Upper lobe of left lung (tissue), 6 donors: ENCODE measurements at regions not wholly inside any gene's neighbourhood (a gene's known extent, or its start where the extent isn't known, plus 50 kb on each side); places are given as distances from the start of the nearest gene placed in this dataset.

Experiments used
- ATAC-seq, 2 donors: fragments of 200-7000 bp; cut with Tn5 transposase; one replicate each; pipeline ENCODE4 v1.9.1; 2022; ENCODE audit warnings: mild to moderate bottlenecking in 2 of 2, moderate library complexity in 2 of 2; ENCODE audit not compliant: low FRiP score in 2 of 2
- DNase-seq, 2 donors: peaks; one replicate each; pipeline ENCODE4 v3.0.0-alpha.2; 2019 to 2020
- H3K27ac ChIP-seq, 4 donors: fragments of 200-600 bp; sonication (generic); one replicate each; pipeline ENCODE4 v1.5.1; 2016 to 2019
- H3K27me3 ChIP-seq, 4 donors: fragments of 200-600 bp; sonication (generic); one replicate each; pipeline ENCODE4 v1.5.1; 2017 to 2019
- H3K36me3 ChIP-seq, 4 donors: fragments of 200-600 bp; sonication (generic); one replicate each; pipeline ENCODE4 v1.5.1; 2016 to 2019
- H3K4me1 ChIP-seq, 4 donors: fragments of 200-600 bp; sonication (generic); one replicate each; pipeline ENCODE4 v1.5.1; 2018 to 2019
- H3K4me3 ChIP-seq, 4 donors: fragments of 200-600 bp; sonication (generic); one replicate each; pipeline ENCODE4 v1.5.1; 2017 to 2019; ENCODE audit warnings: mild to moderate bottlenecking in 2 of 4, moderate library complexity in 1 of 4
- H3K9me3 ChIP-seq, 4 donors: fragments of 200-600 bp; sonication (generic); one replicate each; pipeline ENCODE4 v1.5.1; 2018 to 2019
- EP300 ChIP-seq, 4 donors: sonication (generic); formaldehyde crosslinking; IDR thresholded peaks; one replicate each; pipeline ENCODE4 v1.5.1; 2017; ENCODE audit warnings: antibody characterized with exemption in 4 of 4, control low read depth in 2 of 4
- POLR2A ChIP-seq, 4 donors: fragments of 450-650 bp; IDR thresholded peaks; one replicate each; pipeline ENCODE4 v1.5.1; 2016 to 2017; ENCODE audit warnings: antibody characterized with exemption in 4 of 4, mild to moderate bottlenecking in 2 of 4
- POLR2AphosphoS5 ChIP-seq, 2 donors: sonication (generic); formaldehyde crosslinking; IDR thresholded peaks; one replicate each; pipeline ENCODE4 v1.5.1; 2017; ENCODE audit warnings: antibody characterized with exemption in 2 of 2
- WGBS, 2 donors: methylation state at CpG; one replicate each; pipeline ENCODE4 v1.1.5; 2017 to 2018; 5-methylcytosine and 5-hydroxymethylcytosine counted together
- TF ChIP-seq, protein P1 (sequence below), 6 experiments: fragments of 450-650 bp in 4 of 6; fragments of 200-600 bp in 2 of 6; sonication (generic) in 2 of 6; IDR thresholded peaks; one replicate each; pipeline ENCODE4 v1.5.1; 2016 to 2019; ENCODE audit warnings: antibody characterized with exemption in 6 of 6
- donor health status: DM: no; HTN: no; CAD: no; lungs with moderate emphysema.
- donor health status: DM: no; HTN: yes; CAD: no; lungs with severe emphysema.

DNA sequence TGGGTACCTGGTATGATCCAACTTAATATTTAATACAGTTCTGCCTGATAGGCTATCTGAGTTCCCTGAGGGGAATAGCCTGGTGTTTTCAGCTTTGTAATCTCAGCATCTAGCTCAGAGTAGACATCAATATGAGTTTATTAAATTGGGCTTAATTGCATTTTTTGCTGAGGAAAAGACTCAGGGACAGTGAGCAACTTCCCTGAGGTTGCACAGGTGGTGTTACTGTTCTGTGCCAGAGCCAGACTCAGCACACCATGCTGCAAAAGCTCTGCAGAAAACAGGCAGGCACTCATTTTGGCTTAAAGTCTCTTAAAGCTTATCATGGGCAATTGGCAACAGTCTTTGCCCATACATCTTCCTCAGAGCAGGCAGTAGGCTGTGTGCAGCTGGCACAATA is 90.5 kb upstream of the JUN start:
- Histone ChIP-seq H3K9me3 (no peaks in the 10 kb centered on the region), H3K27ac (peak overlapping the region; percentile 28 to 57 (median 33))
- no peak for TF ChIP-seq POLR2A (IDR thresholded peaks at IDR 0.05)
- TF ChIP-seq, protein P1, sequence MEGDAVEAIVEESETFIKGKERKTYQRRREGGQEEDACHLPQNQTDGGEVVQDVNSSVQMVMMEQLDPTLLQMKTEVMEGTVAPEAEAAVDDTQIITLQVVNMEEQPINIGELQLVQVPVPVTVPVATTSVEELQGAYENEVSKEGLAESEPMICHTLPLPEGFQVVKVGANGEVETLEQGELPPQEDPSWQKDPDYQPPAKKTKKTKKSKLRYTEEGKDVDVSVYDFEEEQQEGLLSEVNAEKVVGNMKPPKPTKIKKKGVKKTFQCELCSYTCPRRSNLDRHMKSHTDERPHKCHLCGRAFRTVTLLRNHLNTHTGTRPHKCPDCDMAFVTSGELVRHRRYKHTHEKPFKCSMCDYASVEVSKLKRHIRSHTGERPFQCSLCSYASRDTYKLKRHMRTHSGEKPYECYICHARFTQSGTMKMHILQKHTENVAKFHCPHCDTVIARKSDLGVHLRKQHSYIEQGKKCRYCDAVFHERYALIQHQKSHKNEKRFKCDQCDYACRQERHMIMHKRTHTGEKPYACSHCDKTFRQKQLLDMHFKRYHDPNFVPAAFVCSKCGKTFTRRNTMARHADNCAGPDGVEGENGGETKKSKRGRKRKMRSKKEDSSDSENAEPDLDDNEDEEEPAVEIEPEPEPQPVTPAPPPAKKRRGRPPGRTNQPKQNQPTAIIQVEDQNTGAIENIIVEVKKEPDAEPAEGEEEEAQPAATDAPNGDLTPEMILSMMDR (IDR thresholded peaks at IDR 0.05) = no peak
- TF ChIP-seq EP300 (IDR thresholded peaks at IDR 0.05) = no peak
- no peak for TF ChIP-seq POLR2AphosphoS5 (IDR thresholded peaks at IDR 0.05)

DNA sequence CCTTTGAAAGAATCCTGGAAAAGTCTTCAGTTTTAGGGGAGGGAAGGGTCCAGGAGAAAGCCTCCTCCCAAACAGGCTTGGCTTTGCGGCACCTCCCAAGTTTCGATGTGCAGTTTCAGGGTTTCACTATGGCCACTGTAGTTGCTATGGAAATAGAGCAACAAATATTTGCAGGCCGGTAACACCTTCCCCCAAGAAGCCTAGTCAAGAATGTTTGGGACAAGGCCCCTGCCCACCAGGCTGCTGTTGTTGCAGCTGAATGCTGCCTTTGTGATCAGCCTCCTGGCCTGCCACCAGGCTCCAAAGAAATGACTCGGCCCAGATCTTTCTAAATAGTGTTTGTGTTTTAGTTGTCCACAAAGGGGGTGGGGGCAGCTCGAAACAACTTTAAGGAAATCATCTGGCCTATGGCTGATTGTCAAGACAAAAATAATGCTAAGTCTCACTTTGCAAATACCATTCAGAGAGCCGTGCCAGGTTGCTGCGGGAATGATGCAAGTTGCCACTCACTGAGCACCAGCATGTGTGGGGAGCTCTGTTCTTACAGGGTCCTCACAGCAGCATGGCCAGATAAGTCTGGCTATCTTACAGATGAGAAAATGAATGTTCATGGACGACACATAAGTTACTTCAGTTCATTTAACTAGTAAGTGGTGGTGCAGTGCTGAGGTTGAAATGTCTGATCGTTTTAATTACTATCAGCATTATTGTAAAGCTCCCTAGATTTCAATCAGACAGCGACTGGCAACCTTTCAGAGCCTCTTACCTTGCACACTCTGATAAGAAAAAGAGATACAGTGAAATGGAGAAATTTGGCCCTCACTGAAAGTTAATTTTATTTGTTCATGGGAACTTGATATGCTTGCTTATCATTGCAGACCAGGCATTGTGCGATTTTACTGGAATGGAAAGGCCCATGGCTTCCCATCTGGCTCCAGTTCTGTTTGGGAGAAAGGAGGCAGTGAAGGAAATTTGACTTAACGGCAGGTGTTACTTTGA is 91.2 kb upstream of the JUN start:
- DNase-seq = no peak
- no peaks in the 10 kb centered on the region for H3K27me3 ChIP-seq
- H3K4me1 ChIP-seq = peaks cover 13 to 20% (median 16%) of the 10 kb centered on the region in 4 donors
- peak; percentile 82 to 90 for ATAC-seq
- 43 to 48% methylated on average over 11 to 12 of the region's 12 CpGs for WGBS, 2 donors
- no peaks in the 10 kb centered on the region for H3K9me3 ChIP-seq
- H3K36me3 ChIP-seq = no peaks in the 10 kb centered on the region
- peak overlapping the region; percentile 28 to 57 (median 33) for H3K27ac ChIP-seq
- TF ChIP-seq POLR2AphosphoS5 (IDR thresholded peaks at IDR 0.05) (peak in 1 of 2 donors; percentile 12), EP300 (IDR thresholded peaks at IDR 0.05) (peak in 1 of 4 donors; percentile 4), POLR2A (IDR thresholded peaks at IDR 0.05) (no peak)
- TF ChIP-seq, protein P1 (IDR thresholded peaks at IDR 0.05) = no peak
- H3K4me3 ChIP-seq = no peak overlapping the region

More for the DNA sequence above, 90.5 kb upstream of the JUN start:
- Histone ChIP-seq H3K27me3 (no peaks in the 10 kb centered on the region), H3K4me1 (peaks cover 13 to 20% (median 16%) of the 10 kb centered on the region in 4 donors), H3K4me3 (no peak overlapping the region), H3K36me3 (no peaks in the 10 kb centered on the region)
- DNase-seq = no peak
- no peak for ATAC-seq

DNA sequence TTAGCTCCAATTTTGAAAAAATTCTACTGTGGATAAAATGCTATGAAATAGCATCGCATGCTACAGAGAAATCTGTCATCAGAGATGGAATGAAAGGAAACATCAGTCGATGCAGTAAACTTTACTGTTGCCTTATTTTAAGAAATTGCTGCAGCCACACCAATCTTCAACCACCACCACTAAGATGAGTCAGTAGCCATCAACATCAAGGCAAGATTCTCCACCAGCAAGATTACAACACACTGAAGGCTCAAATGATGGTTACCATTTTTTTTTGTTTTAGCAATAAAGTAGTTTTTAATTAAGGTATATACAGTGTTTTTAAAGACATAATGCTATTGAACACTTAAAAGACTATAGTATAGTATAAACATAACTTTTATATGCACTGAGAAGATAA is 95.6 kb upstream of the JUN start:
- TF ChIP-seq, protein P1 (IDR thresholded peaks at IDR 0.05) = no peak
- TF ChIP-seq EP300 (IDR thresholded peaks at IDR 0.05) (no peak), POLR2AphosphoS5 (IDR thresholded peaks at IDR 0.05) (no peak), POLR2A (IDR thresholded peaks at IDR 0.05) (no peak)
- ATAC-seq (no peak), DNase-seq (no peak)
- WGBS, 2 donors = 88 to 96% methylated on average over 2 of the region's 2 CpGs
- Histone ChIP-seq H3K36me3 (no peaks in the 10 kb centered on the region), H3K27me3 (no peaks in the 10 kb centered on the region), H3K4me1 (peaks cover 31 to 39% (median 33%) of the 10 kb centered on the region in 4 donors), H3K9me3 (no peaks in the 10 kb centered on the region), H3K27ac (no peak overlapping the region), H3K4me3 (no peak overlapping the region)

DNA sequence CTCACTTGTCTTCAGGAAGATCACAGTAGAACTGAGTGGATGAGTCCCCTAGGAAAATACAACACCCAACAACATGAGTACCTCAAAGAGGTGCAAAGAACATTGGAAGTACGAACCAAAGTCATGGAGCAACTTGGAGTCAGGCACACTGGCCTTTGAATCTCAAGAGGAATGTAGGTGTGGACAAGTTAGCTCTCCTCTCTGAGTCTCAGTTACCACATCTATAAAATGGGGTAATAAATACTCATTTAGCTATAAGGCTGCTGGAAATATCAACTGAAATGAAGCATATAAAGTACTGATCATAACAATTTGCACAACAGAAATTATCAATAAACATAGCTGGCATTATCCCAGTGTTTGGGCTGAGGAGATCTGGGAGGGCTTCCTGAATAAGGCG is 96.7 kb upstream of the JUN start:
- Histone ChIP-seq H3K36me3 (no peaks in the 10 kb centered on the region), H3K27ac (no peak overlapping the region), H3K9me3 (no peaks in the 10 kb centered on the region), H3K27me3 (no peaks in the 10 kb centered on the region), H3K4me1 (peaks cover 31 to 40% (median 37%) of the 10 kb centered on the region in 4 donors), H3K4me3 (no peak overlapping the region)
- ATAC-seq (no peak), DNase-seq (no peak)
- no peak for TF ChIP-seq EP300 (IDR thresholded peaks at IDR 0.05)
- TF ChIP-seq POLR2AphosphoS5 (IDR thresholded peaks at IDR 0.05) = no peak
- TF ChIP-seq, protein P1 (IDR thresholded peaks at IDR 0.05) = no peak
- no peak for TF ChIP-seq POLR2A (IDR thresholded peaks at IDR 0.05)
- WGBS, 2 donors = 93 to 94% methylated on average over 2 of the region's 2 CpGs
